Left lung (tissue), 4 donors: ENCODE measurements at regions not wholly inside any gene's neighbourhood (a gene's known extent, or its start where the extent isn't known, plus 50 kb on each side); places are given as distances from the start of the nearest gene placed in this dataset.

Experiments used
- ATAC-seq: fragments of 200-7000 bp; cut with Tn5 transposase; one replicate; pipeline ENCODE4 v1.9.1; 2020; ENCODE audit warnings: moderate library complexity
- DNase-seq, 4 donors: peaks; one replicate each; pipeline ENCODE4 v3.0.0-alpha.2; 2013 to 2020
- H3K27ac ChIP-seq, 2 donors: fragments of 200-600 bp; sonication (generic) in 1 of 2; one replicate each; pipeline versions ENCODE4 v1.5.0 to v1.8.0; 2020 to 2021
- H3K27me3 ChIP-seq, 2 donors: fragments of 200-600 bp; sonication (generic) in 1 of 2; one replicate each; pipeline versions ENCODE4 v1.5.0 to v1.8.0; 2020 to 2021
- H3K36me3 ChIP-seq, 2 donors: fragments of 200-600 bp; sonication (generic) in 1 of 2; one replicate each; pipeline versions ENCODE4 v1.5.0 to v1.8.0; 2020 to 2021
- H3K4me1 ChIP-seq, 2 donors: fragments of 200-600 bp; one replicate each; pipeline ENCODE4 v1.8.0; 2021
- H3K4me3 ChIP-seq, 2 donors: fragments of 200-600 bp; sonication (generic) in 1 of 2; one replicate each; pipeline versions ENCODE4 v1.5.0 to v1.8.0; 2020 to 2021; ENCODE audit warnings: mild to moderate bottlenecking in 1 of 2
- H3K9me3 ChIP-seq, 2 donors: fragments of 200-600 bp; sonication (generic) in 1 of 2; one replicate each; pipeline versions ENCODE4 v1.5.0 to v1.8.0; 2020 to 2021
- intact Hi-C, 2 donors: fragments of 100-400 bp; cut with DNase I; formaldehyde crosslinking; loops; one replicate each; pipeline versions ENCODE4 v1.11.2 to v1.14.2; 2022
- TF ChIP-seq, protein P1 (sequence below), 2 donors: fragments of 200-600 bp; sonication (generic) in 1 of 2; IDR thresholded peaks; one replicate each; pipeline versions ENCODE4 v1.5.0 to v1.8.0; 2021; ENCODE audit warnings: antibody characterized with exemption in 2 of 2
- donor health status: DM: no; HTN: yes; CAD: no.
- donor health status: DM: no; HTN: no; CAD: no.

DNA sequence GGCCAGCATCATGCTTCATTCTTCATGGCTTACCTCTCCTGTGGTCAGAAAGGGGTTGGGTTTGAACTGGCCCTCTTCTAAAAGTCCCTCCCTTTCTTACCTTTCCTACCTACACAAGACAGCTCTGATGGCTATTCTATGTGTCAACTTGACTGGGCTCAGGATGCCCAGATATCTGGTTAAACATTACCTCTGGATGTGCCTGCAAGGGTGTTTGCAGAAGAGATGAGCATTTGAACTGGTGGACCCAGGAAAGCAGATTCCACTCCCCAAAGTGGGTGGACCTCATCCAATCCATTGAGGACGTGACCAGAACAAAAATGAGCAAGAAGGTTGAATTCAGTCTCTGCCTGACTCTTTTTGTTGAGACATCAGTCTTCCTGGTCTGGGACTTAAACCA, 79.0 kb upstream of the TCF7L2 start:
- Histone ChIP-seq H3K27ac (no peak overlapping the region), H3K4me1 (peaks cover 0 to 8% of the 10 kb centered on the region in 2 donors), H3K9me3 (peaks cover 0 to 16% of the 10 kb centered on the region in 2 donors), H3K27me3 (no peaks in the 10 kb centered on the region), H3K36me3 (no peaks in the 10 kb centered on the region), H3K4me3 (no peak overlapping the region)
- intact Hi-C loops, result no loop called here
- ATAC-seq (no peak), DNase-seq (no peak)
- TF ChIP-seq, protein P1, sequence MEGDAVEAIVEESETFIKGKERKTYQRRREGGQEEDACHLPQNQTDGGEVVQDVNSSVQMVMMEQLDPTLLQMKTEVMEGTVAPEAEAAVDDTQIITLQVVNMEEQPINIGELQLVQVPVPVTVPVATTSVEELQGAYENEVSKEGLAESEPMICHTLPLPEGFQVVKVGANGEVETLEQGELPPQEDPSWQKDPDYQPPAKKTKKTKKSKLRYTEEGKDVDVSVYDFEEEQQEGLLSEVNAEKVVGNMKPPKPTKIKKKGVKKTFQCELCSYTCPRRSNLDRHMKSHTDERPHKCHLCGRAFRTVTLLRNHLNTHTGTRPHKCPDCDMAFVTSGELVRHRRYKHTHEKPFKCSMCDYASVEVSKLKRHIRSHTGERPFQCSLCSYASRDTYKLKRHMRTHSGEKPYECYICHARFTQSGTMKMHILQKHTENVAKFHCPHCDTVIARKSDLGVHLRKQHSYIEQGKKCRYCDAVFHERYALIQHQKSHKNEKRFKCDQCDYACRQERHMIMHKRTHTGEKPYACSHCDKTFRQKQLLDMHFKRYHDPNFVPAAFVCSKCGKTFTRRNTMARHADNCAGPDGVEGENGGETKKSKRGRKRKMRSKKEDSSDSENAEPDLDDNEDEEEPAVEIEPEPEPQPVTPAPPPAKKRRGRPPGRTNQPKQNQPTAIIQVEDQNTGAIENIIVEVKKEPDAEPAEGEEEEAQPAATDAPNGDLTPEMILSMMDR (IDR thresholded peaks at IDR 0.05), result no peak

DNA sequence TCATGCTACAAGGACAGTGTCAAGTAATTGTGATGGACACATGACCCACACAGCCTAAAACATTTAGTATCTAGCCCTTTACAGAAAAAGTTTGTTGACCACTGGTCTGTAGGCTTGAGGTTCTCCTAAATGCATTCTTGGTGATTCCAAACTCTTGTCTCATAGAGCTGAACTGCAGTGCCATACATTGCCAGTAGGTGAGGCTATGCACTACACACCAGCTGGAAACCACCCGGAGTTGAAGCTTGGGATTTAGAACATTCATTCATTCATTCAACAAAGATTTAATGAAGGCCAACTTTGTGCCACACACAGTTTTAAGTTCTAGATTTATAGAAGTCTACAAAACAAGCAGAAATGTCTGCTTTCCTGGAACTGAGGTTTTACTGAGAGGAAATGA, 77.3 kb upstream of the TCF7L2 start:
- Histone ChIP-seq H3K4me1 (peaks cover 0 to 9% of the 10 kb centered on the region in 2 donors), H3K36me3 (no peaks in the 10 kb centered on the region), H3K9me3 (peaks cover 0 to 16% of the 10 kb centered on the region in 2 donors), H3K4me3 (no peak overlapping the region), H3K27me3 (no peaks in the 10 kb centered on the region), H3K27ac (no peak overlapping the region)
- ATAC-seq (no peak), DNase-seq (no peak)
- TF ChIP-seq, protein P1 (IDR thresholded peaks at IDR 0.05), result no peak
- intact Hi-C loops, result no loop called here

DNA sequence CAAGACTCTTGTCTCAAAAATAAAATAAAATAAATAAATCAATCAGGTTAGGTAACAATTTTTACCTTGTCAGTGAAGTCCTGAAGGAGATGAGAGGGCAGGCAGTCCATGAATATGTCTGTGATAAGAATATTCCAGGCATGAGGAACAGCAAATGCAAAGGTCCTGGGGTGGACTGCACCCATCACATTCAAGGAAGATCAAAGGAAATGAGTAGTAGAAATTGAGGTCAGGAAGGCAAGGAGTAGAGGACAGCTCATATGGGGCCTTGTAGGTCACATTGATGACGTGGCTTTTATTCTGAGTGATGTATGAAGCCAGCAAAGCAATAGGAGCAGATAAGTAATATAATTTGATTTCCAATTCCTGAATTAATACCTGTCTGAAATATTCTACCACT, 76.5 kb upstream of the TCF7L2 start:
- intact Hi-C loops, result no loop called here
- TF ChIP-seq, protein P1 (IDR thresholded peaks at IDR 0.05), result no peak
- no peak overlapping the region for H3K4me3 ChIP-seq
- H3K9me3 ChIP-seq, result peaks cover 0 to 16% of the 10 kb centered on the region in 2 donors
- H3K27me3 ChIP-seq, result no peaks in the 10 kb centered on the region
- peaks cover 0 to 9% of the 10 kb centered on the region in 2 donors for H3K4me1 ChIP-seq
- no peaks in the 10 kb centered on the region for H3K36me3 ChIP-seq
- no peak overlapping the region for H3K27ac ChIP-seq
- ATAC-seq (no peak), DNase-seq (no peak)

DNA sequence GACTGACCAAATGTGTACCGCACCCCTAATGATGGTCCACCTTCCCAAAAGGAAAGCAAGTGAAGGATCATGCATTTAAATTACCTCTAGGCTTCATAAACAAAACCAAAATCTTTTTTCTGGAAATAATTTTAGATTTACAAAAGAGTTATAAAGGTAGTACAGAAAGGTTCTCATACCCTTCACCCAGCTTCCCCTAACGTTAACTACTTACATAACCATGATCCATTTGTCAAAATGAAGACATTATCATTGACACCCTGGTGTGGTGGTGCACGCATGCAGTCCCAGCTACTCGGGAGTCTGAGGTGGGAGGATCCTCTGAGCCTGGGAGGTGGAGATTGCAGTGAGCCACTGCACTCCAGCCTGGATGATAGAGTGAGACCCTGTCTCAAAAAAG, 75.1 kb upstream of the TCF7L2 start:
- ATAC-seq (no peak), DNase-seq (no peak)
- Histone ChIP-seq H3K4me3 (no peak overlapping the region), H3K27me3 (no peaks in the 10 kb centered on the region), H3K27ac (no peak overlapping the region), H3K36me3 (no peaks in the 10 kb centered on the region), H3K4me1 (peaks cover 0 to 9% of the 10 kb centered on the region in 2 donors), H3K9me3 (peaks cover 0 to 16% of the 10 kb centered on the region in 2 donors)
- TF ChIP-seq, protein P1 (IDR thresholded peaks at IDR 0.05), result no peak
- intact Hi-C loops, result no loop called here

DNA sequence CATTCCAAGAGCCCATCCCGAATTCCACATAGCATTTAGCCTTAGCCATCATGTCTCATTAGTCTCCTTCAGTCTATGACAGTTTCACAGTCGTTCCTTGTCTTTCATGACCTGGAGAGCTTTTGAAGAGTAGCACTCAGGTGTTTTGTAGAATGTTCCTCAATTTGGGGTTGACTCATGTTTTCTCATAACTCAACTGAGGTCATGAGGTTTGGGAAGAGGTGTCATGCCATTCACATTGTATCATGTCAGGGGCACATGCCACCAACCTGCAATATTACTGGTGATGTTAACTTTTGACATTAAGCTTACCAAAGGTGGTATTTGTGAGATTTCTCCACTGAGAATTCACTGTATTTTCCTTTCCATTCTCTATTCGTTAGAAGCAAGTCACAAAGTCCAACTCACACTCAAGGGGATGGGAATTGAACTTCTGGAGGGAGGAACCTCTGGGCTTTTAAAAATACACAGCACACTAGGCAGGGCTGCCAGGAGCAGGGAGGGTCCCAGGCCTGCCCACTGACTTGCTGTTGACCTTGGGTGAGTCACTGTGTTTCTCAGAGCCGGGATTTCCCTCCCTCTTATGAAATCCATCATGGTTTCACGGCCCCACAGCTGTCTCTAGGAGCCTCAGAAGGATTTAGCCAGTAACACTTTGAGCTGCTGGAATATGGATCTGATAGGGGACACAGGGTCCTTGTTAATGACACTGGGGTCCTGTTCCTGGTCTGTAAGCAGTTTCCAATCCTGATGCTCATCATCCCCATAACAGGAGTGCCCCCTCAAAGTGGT, 74.4 kb upstream of the TCF7L2 start:
- Histone ChIP-seq H3K36me3 (no peaks in the 10 kb centered on the region), H3K4me3 (no peak overlapping the region), H3K9me3 (peaks cover 0 to 16% of the 10 kb centered on the region in 2 donors), H3K27ac (no peak overlapping the region), H3K27me3 (no peaks in the 10 kb centered on the region), H3K4me1 (peaks cover 0 to 9% of the 10 kb centered on the region in 2 donors)
- DNase-seq (peak in 1 of 4 donors; percentile 43), ATAC-seq (peak; percentile 77)
- intact Hi-C loops, result no loop called here
- TF ChIP-seq, protein P1 (IDR thresholded peaks at IDR 0.05), result no peak
